ENCODE measurements at regions not wholly inside any gene's neighbourhood (a gene's known extent, or its start where the extent isn't known, plus 50 kb on each side); places are given as distances from the start of the nearest gene placed in this dataset.

GRCh38 chr16:5557448-5557847 lies 459.9 kb upstream of the EEF2KMT start:
- no peak for DNase-seq (ENCODE audit: low spot score)
- H3K4me2 ChIP-seq (ENCODE audit: low read depth, low read length), result no peak overlapping the region
- in situ Hi-C loops (cut with HindIII; ENCODE audit: extremely low pct_ligation_motif_present, low pct_unique_long_range_greater_than_20kb), result no loop called here
- H3K27ac ChIP-seq (ENCODE audit: extremely low read length, insufficient read depth, low read length), result no peak overlapping the region
- ATAC-seq, result no peak
- H3K36me3 ChIP-seq (replicated peaks in 1 of 2; ENCODE audit: control insufficient read depth in 1 of 2, insufficient read depth in 2 of 2, low read length in 2 of 2), result no peaks in the 10 kb centered on the region
- no TSS peak for BruUV-seq (replicated peaks)
- no peak overlapping the region for H2AFZ ChIP-seq (ENCODE audit: low read length)
- FAIRE-seq, result no peak
- H3K9me3 ChIP-seq (ENCODE audit: low read length), result no peaks in the 10 kb centered on the region
- no peaks in the 10 kb centered on the region for H3K4me1 ChIP-seq (ENCODE audit: insufficient read depth, low read length)
- no peak overlapping the region for H3K4me3 ChIP-seq (replicated peaks in 1 of 3; ENCODE audit: insufficient read depth in 1 of 3, low read depth in 2 of 3, low read length in 3 of 3)
- POLR2A ChIA-PET, result no interaction called here
- no peaks in the 10 kb centered on the region for H4K20me1 ChIP-seq (ENCODE audit: insufficient read depth, low read length)
- CTCF ChIA-PET (ENCODE audit: low intra/inter-chr PET ratio, low total read pairs), result no interaction called here
- 53% methylated on average over 3 of the region's 3 CpGs for WGBS (ENCODE audit: low lambda C conversion rate)
- H3K27me3 ChIP-seq (ENCODE audit: control insufficient read depth in 1 of 2, insufficient read depth in 2 of 2, low read length in 2 of 2), result peaks cover 0 to 9% of the 10 kb centered on the region in 2 experiments; a peak in 2 of 5 replicates
- intact Hi-C loops (cut with micrococcal nuclease; ENCODE audit: unreplicated experiment), result no loop called here
- TF ChIP-seq ZNF691 (CRISPR knock-in tag; IDR thresholded peaks at IDR 0.05; ENCODE audit: borderline replicate concordance, low read depth) (no peak), TOE1 (CRISPR knock-in tag; IDR thresholded peaks at IDR 0.05) (no peak), RERE (CRISPR knock-in tag; IDR thresholded peaks at IDR 0.05; ENCODE audit: low read depth) (no peak), ZNF281 (CRISPR knock-in tag; IDR thresholded peaks at IDR 0.05; ENCODE audit: borderline replicate concordance) (no peak), THAP8 (CRISPR knock-in tag; IDR thresholded peaks at IDR 0.05; ENCODE audit: borderline replicate concordance) (no peak), AGO1 (IDR thresholded peaks at IDR 0.05; ENCODE audit: low read depth, low read length, poor library complexity, severe bottlenecking) (no peak), IRF2 (CRISPR knock-in tag; IDR thresholded peaks at IDR 0.05) (no peak), NR2C2 (CRISPR knock-in tag; IDR thresholded peaks at IDR 0.05; ENCODE audit: borderline replicate concordance) (no peak), NR2F1 (CRISPR knock-in tag; IDR thresholded peaks at IDR 0.05) (no peak)
- H3K9ac ChIP-seq (ENCODE audit: insufficient read depth, low read depth, low read length), result no peak overlapping the region
- no peaks in the 10 kb centered on the region for H3K79me2 ChIP-seq (ENCODE audit: insufficient read depth, low read length)

Measured in HepG2 (cell line).